Esophagus squamous epithelium (tissue), 5 donors: ENCODE measurements at regions not wholly inside any gene's neighbourhood (a gene's known extent, or its start where the extent isn't known, plus 50 kb on each side); places are given as distances from the start of the nearest gene placed in this dataset.
"Not testable (repeated sequence)": the region's sequence is repeated elsewhere in the genome, so short reads cannot be mapped to it uniquely, and the experiment has no call there.

Source experiments
- DNase-seq: peaks from one replicate; lab custom pipeline; 2025; lab: John Stamatoyannopoulos, UW
- H3K27ac ChIP-seq, 4 donors: fragments of 200-600 bp; sonication (generic); one replicate each; pipeline ENCODE4 v1.5.1; 2016 to 2019; ENCODE audit warnings: mild to moderate bottlenecking in 1 of 4
- H3K27me3 ChIP-seq, 4 donors: fragments of 200-600 bp; sonication (generic); 1 replicate in 3 of 4; 2 replicates in 1 of 4; pipeline versions ENCODE4 v1.5.1 to v1.6.0; 2017 to 2021; ENCODE audit warnings: antibody characterized with exemption in 1 of 4
- H3K36me3 ChIP-seq, 3 donors: fragments of 200-600 bp; sonication (generic); one replicate each; pipeline ENCODE4 v1.5.1; 2016 to 2019
- H3K4me1 ChIP-seq, 3 donors: fragments of 200-600 bp; sonication (generic); one replicate each; pipeline ENCODE4 v1.5.1; 2017 to 2019
- H3K4me3 ChIP-seq, 4 donors: fragments of 200-600 bp; sonication (generic); 1 replicate in 3 of 4; 2 replicates in 1 of 4; pipeline ENCODE4 v1.5.1; 2016 to 2019; ENCODE audit warnings: mild to moderate bottlenecking in 2 of 4, moderate library complexity in 1 of 4
- H3K9me3 ChIP-seq, 3 donors: fragments of 200-600 bp; sonication (generic); one replicate each; pipeline ENCODE4 v1.5.1; 2016 to 2019
- CTCF ChIP-seq, 6 experiments: fragments of 450-650 bp in 4 of 6; fragments of 200-600 bp in 2 of 6; sonication (generic) in 2 of 6; IDR thresholded peaks; one replicate each; pipeline ENCODE4 v1.5.1; 2016 to 2019; ENCODE audit warnings: antibody characterized with exemption in 6 of 6, mild to moderate bottlenecking in 4 of 6, moderate library complexity in 4 of 6
- POLR2A ChIP-seq, 4 donors: fragments of 450-650 bp; IDR thresholded peaks; one replicate each; pipeline ENCODE4 v1.6.1; 2017; ENCODE audit warnings: antibody characterized with exemption in 4 of 4, mild to moderate bottlenecking in 4 of 4, moderate library complexity in 3 of 4
- WGBS, 2 donors: methylation state at CpG; one replicate each; pipeline ENCODE4 v1.1.5; 2018; 5-methylcytosine and 5-hydroxymethylcytosine counted together
- intact Hi-C: fragments of 100-400 bp; cut with DNase I; formaldehyde crosslinking; loops from one replicate; pipeline ENCODE4 v1.15.0; 2022
- donor health status: DM: yes; HTN: yes; CAD: no.

- 2% methylated on average over 16 to 19 of the region's 36 CpGs for WGBS, 2 donors
- H3K27ac ChIP-seq, result no peak overlapping the region
- intact Hi-C loops, result no loop called here
Observed at GRCh38 chr13:27362064-27362751, 62.2 kb upstream of the GTF3A start.

GRCh38 chr13:27363637-27364036, 60.8 kb upstream of the GTF3A start:
- DNase-seq, H3K27ac ChIP-seq, H3K4me3 ChIP-seq, H3K36me3 ChIP-seq, H3K9me3 ChIP-seq, intact Hi-C loops: not testable (repeated sequence)
- peaks cover 0 to 79% (median 0%) of the 10 kb centered on the region in 4 donors for H3K27me3 ChIP-seq
- peaks cover 0 to 13% (median 11%) of the 10 kb centered on the region in 3 donors for H3K4me1 ChIP-seq
- 68 to 78% methylated on average over 5 of the region's 5 CpGs for WGBS, 2 donors

More at GRCh38 chr13:27362064-27362751, 62.2 kb upstream of the GTF3A start:
- Histone ChIP-seq H3K4me1 (peaks cover 0 to 13% (median 11%) of the 10 kb centered on the region in 3 donors), H3K36me3 (no peaks in the 10 kb centered on the region), H3K9me3 (no peaks in the 10 kb centered on the region), H3K4me3 (peak overlapping the region; percentile 5 to 68 (median 39)), H3K27me3 (peaks cover 0 to 65% (median 0%) of the 10 kb centered on the region in 4 donors)
- peak; percentile 6 for DNase-seq
- TF ChIP-seq CTCF (IDR thresholded peaks at IDR 0.05) (peak; percentile 85 to 91 (median 88)), POLR2A (IDR thresholded peaks at IDR 0.05) (no peak)

GRCh38 chr13:27367570-27367969, 56.8 kb upstream of the GTF3A start:
- 42 to 71% methylated on average over 5 of the region's 5 CpGs for WGBS, 2 donors
- DNase-seq, result no peak
- no peak for TF ChIP-seq POLR2A (IDR thresholded peaks at IDR 0.05)
- TF ChIP-seq CTCF (IDR thresholded peaks at IDR 0.05), result no peak
- H3K4me3 ChIP-seq, result no peak overlapping the region
- H3K27ac ChIP-seq, result no peak overlapping the region
- peaks cover 0 to 2% (median 1%) of the 10 kb centered on the region in 3 donors for H3K4me1 ChIP-seq
- peaks cover 0 to 77% (median 0%) of the 10 kb centered on the region in 4 donors for H3K27me3 ChIP-seq
- intact Hi-C loops, result loop anchor here (5.0 kb wide), 1 partner anchor 615 kb away; no protein-coding TSS in a partner anchor
- H3K36me3 ChIP-seq, result no peaks in the 10 kb centered on the region
- H3K9me3 ChIP-seq, result no peaks in the 10 kb centered on the region

- H3K4me3 ChIP-seq, result no peak overlapping the region
- peaks cover 0 to 76% (median 1%) of the 10 kb centered on the region in 4 donors for H3K27me3 ChIP-seq
- H3K36me3 ChIP-seq, result no peaks in the 10 kb centered on the region
- intact Hi-C loops, result no loop called here
- H3K4me1 ChIP-seq, result no peaks in the 10 kb centered on the region
- TF ChIP-seq CTCF (IDR thresholded peaks at IDR 0.05) (no peak), POLR2A (IDR thresholded peaks at IDR 0.05) (no peak)
- DNase-seq, result no peak
- 87 to 89% methylated on average over 12 of the region's 12 CpGs for WGBS, 2 donors
- no peak overlapping the region for H3K27ac ChIP-seq
- H3K9me3 ChIP-seq, result no peaks in the 10 kb centered on the region
Observed at GRCh38 chr13:27370305-27370872, 54.0 kb upstream of the GTF3A start.

- Histone ChIP-seq H3K36me3 (no peaks in the 10 kb centered on the region), H3K4me1 (no peaks in the 10 kb centered on the region), H3K9me3 (no peaks in the 10 kb centered on the region), H3K27ac (no peak overlapping the region), H3K4me3 (no peak overlapping the region), H3K27me3 (peaks cover 0 to 66% (median 1%) of the 10 kb centered on the region in 4 donors)
- WGBS, 2 donors, result 60 to 85% methylated on average over 2 to 4 of the region's 5 CpGs
- intact Hi-C loops, result no loop called here
- TF ChIP-seq CTCF (IDR thresholded peaks at IDR 0.05) (no peak), POLR2A (IDR thresholded peaks at IDR 0.05) (no peak)
- DNase-seq, result no peak
Observed at GRCh38 chr13:27371932-27372331, 52.5 kb upstream of the GTF3A start.
